ENCODE measurements at regions not wholly inside any gene's neighbourhood (a gene's known extent, or its start where the extent isn't known, plus 50 kb on each side); places are given as distances from the start of the nearest gene placed in this dataset.

DNA sequence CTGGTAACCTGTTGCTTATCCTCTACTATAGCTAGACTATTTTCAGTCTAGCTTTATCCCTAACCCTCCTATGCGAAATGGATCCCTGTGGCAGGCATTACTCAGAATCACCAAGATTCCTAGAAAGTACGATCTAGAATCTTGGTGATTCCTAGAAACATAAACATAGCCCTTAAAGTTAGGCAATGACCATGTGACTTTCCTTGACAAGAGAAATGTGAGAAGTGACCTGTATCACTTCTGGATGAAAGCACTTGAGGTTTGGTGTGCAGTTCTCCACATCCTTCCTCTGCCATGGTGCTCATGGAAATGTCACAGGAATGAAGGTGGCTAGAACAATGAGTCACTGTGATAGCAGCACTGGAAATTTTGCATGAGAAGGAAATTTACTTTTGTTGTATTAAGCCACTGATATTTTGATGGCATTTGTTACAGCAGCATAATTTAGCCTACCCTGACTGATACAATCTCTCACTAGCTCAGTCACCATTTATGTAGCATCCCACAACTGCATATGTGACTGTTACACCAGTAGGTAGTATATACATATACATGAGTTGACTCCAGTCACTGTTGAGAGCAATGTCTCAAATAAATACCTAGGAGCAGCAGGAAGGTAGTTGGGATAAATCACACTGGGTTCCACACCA is 68.3 kb upstream of the MAPRE2 start (continued):
- TF ChIP-seq, protein P1, sequence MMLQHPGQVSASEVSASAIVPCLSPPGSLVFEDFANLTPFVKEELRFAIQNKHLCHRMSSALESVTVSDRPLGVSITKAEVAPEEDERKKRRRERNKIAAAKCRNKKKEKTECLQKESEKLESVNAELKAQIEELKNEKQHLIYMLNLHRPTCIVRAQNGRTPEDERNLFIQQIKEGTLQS (IDR thresholded peaks at IDR 0.05; ENCODE audit: borderline replicate concordance, extremely low read depth, low read depth, low read length), result no peak
- TF ChIP-seq NR2C1 (IDR thresholded peaks at IDR 0.05) (no peak), CBFB (IDR thresholded peaks at IDR 0.05; ENCODE audit: low read depth) (no peak), GABPA (IDR thresholded peaks at IDR 0.05; ENCODE audit: low read depth) (no peak), WRNIP1 (IDR thresholded peaks at IDR 0.05; ENCODE audit: borderline replicate concordance, low read depth, low read length) (no peak), JUND (IDR thresholded peaks at IDR 0.05; ENCODE audit: low read depth, low read length) (no peak)

DNA sequence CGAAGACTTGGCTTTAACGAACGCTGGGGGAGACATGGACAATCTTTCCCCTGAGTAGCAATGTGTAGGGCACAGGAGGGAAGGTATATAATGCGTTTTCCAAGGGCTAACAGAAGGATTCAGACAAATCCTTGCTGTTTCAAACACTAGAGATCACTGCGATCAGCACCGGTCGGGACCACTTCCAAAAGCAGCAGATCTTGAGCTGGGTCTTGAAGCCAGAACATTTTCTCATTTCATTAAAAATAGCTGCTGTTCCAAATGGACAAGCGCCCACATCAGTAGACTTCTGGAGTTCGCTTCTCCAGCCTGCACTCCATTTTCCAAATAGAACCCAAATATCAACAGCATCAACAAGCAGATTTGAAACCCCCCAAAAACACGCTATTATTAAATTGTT is 65.1 kb upstream of the MAPRE2 start:
- peaks cover 12 to 34% of the 10 kb centered on the region in 2 experiments for H3K27me3 ChIP-seq (replicated peaks in 1 of 2; ENCODE audit: control insufficient read depth in 2 of 2, insufficient read depth in 2 of 2, low read length in 1 of 2)
- no peak overlapping the region for H2AFZ ChIP-seq (ENCODE audit: control insufficient read depth, low read depth, low read length)
- ChIA-PET SMC1A (ENCODE audit: uncharacterized antibody, unreplicated experiment) (no interaction called here), RAD21 (ENCODE audit: unreplicated experiment) (no interaction called here), POLR2A (no interaction called here), CTCF (no interaction called here)
- no peak for DNase-seq (ENCODE audit: low read depth, low spot score)
- no peak for ATAC-seq
- H3K79me2 ChIP-seq (ENCODE audit: control insufficient read depth, insufficient read depth, low read length), result no peaks in the 10 kb centered on the region
- FAIRE-seq, result no peak
- no peaks in the 10 kb centered on the region for H4K20me1 ChIP-seq (ENCODE audit: control insufficient read depth, insufficient read depth)
- WGBS (ENCODE audit: insufficient coverage, insufficient replicate concordance, low lambda C conversion rate, missing lambda C conversion rate), result 78% methylated on average over 10 of the region's 10 CpGs
- no peak overlapping the region for H3K4me3 ChIP-seq
- intact Hi-C loops (cut with micrococcal nuclease; ENCODE audit: unreplicated experiment) (no loop called here), in situ Hi-C loops (cut with MboI) (no loop called here)
- no peaks in the 10 kb centered on the region for H3K9me3 ChIP-seq (replicated peaks; ENCODE audit: control insufficient read depth, insufficient read depth, low read length)
- H3K4me1 ChIP-seq (ENCODE audit: control insufficient read depth, insufficient read depth, low read length), result peaks cover 18% of the 10 kb centered on the region
- no peaks in the 10 kb centered on the region for H3K36me3 ChIP-seq (ENCODE audit: control insufficient read depth in 2 of 2, insufficient read depth in 2 of 2, low read length in 1 of 2)
- H3K4me2 ChIP-seq (ENCODE audit: control insufficient read depth, insufficient read depth), result no peak overlapping the region
- BruUV-seq (replicated peaks), result no TSS peak
- no peak overlapping the region for H3K27ac ChIP-seq (ENCODE audit: control insufficient read depth, insufficient read depth)
- no peak overlapping the region for H3K9ac ChIP-seq (ENCODE audit: control insufficient read depth, insufficient read depth, low read length)
- TF ChIP-seq, protein P2, sequence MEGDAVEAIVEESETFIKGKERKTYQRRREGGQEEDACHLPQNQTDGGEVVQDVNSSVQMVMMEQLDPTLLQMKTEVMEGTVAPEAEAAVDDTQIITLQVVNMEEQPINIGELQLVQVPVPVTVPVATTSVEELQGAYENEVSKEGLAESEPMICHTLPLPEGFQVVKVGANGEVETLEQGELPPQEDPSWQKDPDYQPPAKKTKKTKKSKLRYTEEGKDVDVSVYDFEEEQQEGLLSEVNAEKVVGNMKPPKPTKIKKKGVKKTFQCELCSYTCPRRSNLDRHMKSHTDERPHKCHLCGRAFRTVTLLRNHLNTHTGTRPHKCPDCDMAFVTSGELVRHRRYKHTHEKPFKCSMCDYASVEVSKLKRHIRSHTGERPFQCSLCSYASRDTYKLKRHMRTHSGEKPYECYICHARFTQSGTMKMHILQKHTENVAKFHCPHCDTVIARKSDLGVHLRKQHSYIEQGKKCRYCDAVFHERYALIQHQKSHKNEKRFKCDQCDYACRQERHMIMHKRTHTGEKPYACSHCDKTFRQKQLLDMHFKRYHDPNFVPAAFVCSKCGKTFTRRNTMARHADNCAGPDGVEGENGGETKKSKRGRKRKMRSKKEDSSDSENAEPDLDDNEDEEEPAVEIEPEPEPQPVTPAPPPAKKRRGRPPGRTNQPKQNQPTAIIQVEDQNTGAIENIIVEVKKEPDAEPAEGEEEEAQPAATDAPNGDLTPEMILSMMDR (IDR thresholded peaks at IDR 0.05 in 2 of 3, conservative IDR thresholded peaks at IDR 0.05 in 1 of 3; ENCODE audit: control insufficient read depth in 2 of 3, extremely low read depth in 1 of 3, insufficient read depth in 1 of 3, low read depth in 3 of 3, low read length in 3 of 3), result no peak
- TF ChIP-seq NFXL1 (IDR thresholded peaks at IDR 0.05; ENCODE audit: borderline replicate concordance) (no peak), HCFC1 (IDR thresholded peaks at IDR 0.05; ENCODE audit: low read length) (no peak), DPF2 (IDR thresholded peaks at IDR 0.05) (no peak), RUNX3 (IDR thresholded peaks at IDR 0.05; ENCODE audit: low read length) (no peak), ZNF384 (IDR thresholded peaks at IDR 0.05; ENCODE audit: borderline replicate concordance, low read depth, low read length) (no peak), SMAD1 (IDR thresholded peaks at IDR 0.05; ENCODE audit: low read depth, partially characterized antibody) (no peak), EGR1 (IDR thresholded peaks at IDR 0.05; ENCODE audit: borderline replicate concordance in 1 of 2, low read depth in 2 of 2, low read length in 2 of 2) (no peak), BRCA1 (IDR thresholded peaks at IDR 0.05; ENCODE audit: low read depth, low read length) (no peak)
- TF ChIP-seq, protein P3, sequence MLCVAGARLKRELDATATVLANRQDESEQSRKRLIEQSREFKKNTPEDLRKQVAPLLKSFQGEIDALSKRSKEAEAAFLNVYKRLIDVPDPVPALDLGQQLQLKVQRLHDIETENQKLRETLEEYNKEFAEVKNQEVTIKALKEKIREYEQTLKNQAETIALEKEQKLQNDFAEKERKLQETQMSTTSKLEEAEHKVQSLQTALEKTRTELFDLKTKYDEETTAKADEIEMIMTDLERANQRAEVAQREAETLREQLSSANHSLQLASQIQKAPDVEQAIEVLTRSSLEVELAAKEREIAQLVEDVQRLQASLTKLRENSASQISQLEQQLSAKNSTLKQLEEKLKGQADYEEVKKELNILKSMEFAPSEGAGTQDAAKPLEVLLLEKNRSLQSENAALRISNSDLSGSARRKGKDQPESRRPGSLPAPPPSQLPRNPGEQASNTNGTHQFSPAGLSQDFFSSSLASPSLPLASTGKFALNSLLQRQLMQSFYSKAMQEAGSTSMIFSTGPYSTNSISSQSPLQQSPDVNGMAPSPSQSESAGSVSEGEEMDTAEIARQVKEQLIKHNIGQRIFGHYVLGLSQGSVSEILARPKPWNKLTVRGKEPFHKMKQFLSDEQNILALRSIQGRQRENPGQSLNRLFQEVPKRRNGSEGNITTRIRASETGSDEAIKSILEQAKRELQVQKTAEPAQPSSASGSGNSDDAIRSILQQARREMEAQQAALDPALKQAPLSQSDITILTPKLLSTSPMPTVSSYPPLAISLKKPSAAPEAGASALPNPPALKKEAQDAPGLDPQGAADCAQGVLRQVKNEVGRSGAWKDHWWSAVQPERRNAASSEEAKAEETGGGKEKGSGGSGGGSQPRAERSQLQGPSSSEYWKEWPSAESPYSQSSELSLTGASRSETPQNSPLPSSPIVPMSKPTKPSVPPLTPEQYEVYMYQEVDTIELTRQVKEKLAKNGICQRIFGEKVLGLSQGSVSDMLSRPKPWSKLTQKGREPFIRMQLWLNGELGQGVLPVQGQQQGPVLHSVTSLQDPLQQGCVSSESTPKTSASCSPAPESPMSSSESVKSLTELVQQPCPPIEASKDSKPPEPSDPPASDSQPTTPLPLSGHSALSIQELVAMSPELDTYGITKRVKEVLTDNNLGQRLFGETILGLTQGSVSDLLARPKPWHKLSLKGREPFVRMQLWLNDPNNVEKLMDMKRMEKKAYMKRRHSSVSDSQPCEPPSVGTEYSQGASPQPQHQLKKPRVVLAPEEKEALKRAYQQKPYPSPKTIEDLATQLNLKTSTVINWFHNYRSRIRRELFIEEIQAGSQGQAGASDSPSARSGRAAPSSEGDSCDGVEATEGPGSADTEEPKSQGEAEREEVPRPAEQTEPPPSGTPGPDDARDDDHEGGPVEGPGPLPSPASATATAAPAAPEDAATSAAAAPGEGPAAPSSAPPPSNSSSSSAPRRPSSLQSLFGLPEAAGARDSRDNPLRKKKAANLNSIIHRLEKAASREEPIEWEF (IDR thresholded peaks at IDR 0.05; ENCODE audit: insufficient replicate concordance, low read depth, low read length), result no peak
